ENCODE measurements at regions not wholly inside any gene's neighbourhood (a gene's known extent, or its start where the extent isn't known, plus 50 kb on each side); places are given as distances from the start of the nearest gene placed in this dataset.

DNA sequence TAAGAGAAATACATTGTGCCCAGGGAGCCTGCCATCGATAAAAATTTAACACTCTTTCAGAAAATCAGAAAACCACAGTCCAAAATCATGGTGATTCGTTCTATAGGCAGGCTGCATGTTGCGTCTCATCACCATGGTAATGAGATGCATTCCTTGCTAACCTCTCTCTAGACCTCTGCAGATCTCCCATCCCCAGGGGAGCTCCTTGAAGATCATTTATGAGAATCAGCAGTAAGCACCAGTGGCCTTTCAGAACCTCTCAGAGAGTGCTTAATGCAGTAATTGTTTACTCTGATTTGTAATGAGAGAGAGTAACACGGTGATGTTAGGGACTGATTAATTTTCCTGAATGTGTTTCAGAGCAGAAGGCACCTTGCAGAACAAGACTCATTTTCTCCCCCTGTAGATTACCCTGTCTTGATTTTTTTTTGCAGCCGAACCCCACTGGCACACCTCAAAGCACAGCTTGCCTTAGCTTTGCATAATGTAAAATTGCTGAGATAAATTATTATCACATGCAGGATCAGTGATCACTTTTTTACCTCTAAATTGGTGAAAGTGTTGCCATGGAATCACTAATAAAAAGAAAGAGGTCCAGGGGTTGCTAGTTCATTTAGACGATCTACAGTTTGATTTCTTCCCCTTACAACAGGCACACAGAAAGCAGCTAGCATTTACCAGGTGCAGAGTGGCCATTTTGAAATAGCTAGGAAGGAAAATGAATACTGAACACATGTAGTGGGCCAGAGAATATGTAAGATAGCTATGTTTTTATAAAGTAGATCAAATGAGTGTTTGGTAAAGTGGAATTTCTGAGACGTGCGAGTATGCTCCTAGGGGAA, 98.9 kb upstream of the CHL1 start:
- TF ChIP-seq CTCF (IDR thresholded peaks at IDR 0.05; ENCODE audit: control extremely low read depth, extremely low read depth, low read depth, missing control alignments): no peak
- DNase-seq (ENCODE audit: extremely low spot score): no peak
- ChIA-PET POLR2A (no interaction called here), CTCF (no interaction called here)

- DNase-seq (ENCODE audit: extremely low spot score): no peak
- POLR2A ChIA-PET: no interaction called here
- CTCF ChIA-PET: no interaction called here
- no peak for TF ChIP-seq CTCF (IDR thresholded peaks at IDR 0.05; ENCODE audit: control extremely low read depth, extremely low read depth, low read depth, missing control alignments)
Measured at GRCh38 chr3:98259-98654, 98.3 kb upstream of the CHL1 start.

GRCh38 chr3:99506-99905, 97.1 kb upstream of the CHL1 start:
- POLR2A ChIA-PET: no interaction called here
- CTCF ChIA-PET: no interaction called here
- no peak for TF ChIP-seq CTCF (IDR thresholded peaks at IDR 0.05; ENCODE audit: control extremely low read depth, extremely low read depth, low read depth, missing control alignments)
- no peak for DNase-seq (ENCODE audit: extremely low spot score)

DNA sequence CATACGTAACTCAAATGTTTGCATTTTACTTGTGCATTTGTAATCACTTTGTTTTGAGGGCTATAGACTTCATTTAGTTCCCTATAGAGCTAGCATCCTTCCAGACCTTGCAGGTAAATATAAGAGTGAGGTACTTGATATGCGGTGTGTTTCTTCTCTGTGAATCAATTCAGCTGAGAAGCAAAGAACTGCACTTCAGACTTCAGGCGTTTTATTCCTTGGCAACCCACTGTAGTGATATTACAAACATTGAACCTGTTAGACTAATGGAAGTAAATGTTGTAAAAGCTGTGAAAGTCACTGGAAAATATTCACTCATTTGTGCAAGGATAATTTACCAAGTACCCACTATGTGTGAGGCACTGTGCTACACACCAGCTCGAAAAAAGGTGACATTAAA, 94.1 kb upstream of the CHL1 start:
- no peak for DNase-seq (ENCODE audit: extremely low spot score)
- CTCF ChIA-PET: no interaction called here

GRCh38 chr3:103991-104390, 92.6 kb upstream of the CHL1 start:
- TF ChIP-seq CTCF (IDR thresholded peaks at IDR 0.05; ENCODE audit: control extremely low read depth, extremely low read depth, low read depth, missing control alignments): no peak
- POLR2A ChIA-PET: no interaction called here

More for the DNA sequence above, 94.1 kb upstream of the CHL1 start:
- POLR2A ChIA-PET: no interaction called here
- no peak for TF ChIP-seq CTCF (IDR thresholded peaks at IDR 0.05; ENCODE audit: control extremely low read depth, extremely low read depth, low read depth, missing control alignments)

DNA sequence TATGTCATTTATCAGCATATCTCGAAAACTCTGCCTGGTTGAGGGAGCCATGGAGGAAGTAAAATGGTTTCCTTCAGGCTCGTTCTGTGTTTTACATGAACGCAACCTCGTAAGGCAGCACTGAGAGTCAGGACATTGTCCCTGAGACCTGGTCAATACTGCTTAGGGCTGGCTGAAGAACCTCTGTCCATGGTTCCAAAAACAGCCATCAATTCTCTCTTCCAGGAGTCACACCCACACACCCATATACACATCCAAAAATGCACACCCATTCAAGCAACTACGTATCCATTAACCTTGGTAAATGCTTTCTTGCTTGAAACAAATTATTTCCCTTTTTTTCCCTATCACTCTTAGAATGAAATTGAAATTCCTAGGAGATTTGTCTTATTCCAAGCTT, 91.0 kb upstream of the CHL1 start:
- TF ChIP-seq CTCF (IDR thresholded peaks at IDR 0.05; ENCODE audit: control extremely low read depth, extremely low read depth, low read depth, missing control alignments): no peak
- POLR2A ChIA-PET: no interaction called here
- no peak for DNase-seq (ENCODE audit: extremely low spot score)
- CTCF ChIA-PET: no interaction called here

More at GRCh38 chr3:103991-104390, 92.6 kb upstream of the CHL1 start:
- CTCF ChIA-PET: no interaction called here
- DNase-seq (ENCODE audit: extremely low spot score): no peak

All from GM10248 (cell line).